Liver (tissue), 7 donors: ENCODE measurements at regions not wholly inside any gene's neighbourhood (a gene's known extent, or its start where the extent isn't known, plus 50 kb on each side); places are given as distances from the start of the nearest gene placed in this dataset.

Experiments
- DNase-seq: peaks from one replicate; pipeline ENCODE4 v3.0.0-alpha.2; 2017; ENCODE audit warnings: low spot score
- H3K27ac ChIP-seq, 2 donors: one replicate each; pipeline ENCODE4 v1.7.0; 2013; ENCODE audit warnings: inconsistent platforms in 2 of 2, low read length in 2 of 2, control low read depth in 1 of 2, low read depth in 1 of 2, mild to moderate bottlenecking in 1 of 2
- H3K27me3 ChIP-seq, 4 donors: one replicate each; pipeline versions ENCODE4 v1.6.1 to v1.7.0; 2013; ENCODE audit warnings: low read length in 3 of 4, inconsistent platforms in 1 of 4, mild to moderate bottlenecking in 1 of 4, moderate library complexity in 1 of 4; ENCODE audit not compliant: control insufficient read depth in 4 of 4, insufficient read depth in 4 of 4
- H3K36me3 ChIP-seq, 4 donors: one replicate each; pipeline versions ENCODE4 v1.6.1 to v1.7.0; 2013; ENCODE audit warnings: low read length in 3 of 4, mild to moderate bottlenecking in 3 of 4, low read depth in 1 of 4, moderate library complexity in 1 of 4; ENCODE audit not compliant: control insufficient read depth in 4 of 4, insufficient read depth in 3 of 4
- H3K4me1 ChIP-seq, 4 donors: one replicate each; pipeline versions ENCODE4 v1.6.1 to v1.7.0; 2013; ENCODE audit warnings: low read length in 3 of 4, mild to moderate bottlenecking in 3 of 4, moderate library complexity in 1 of 4; ENCODE audit not compliant: control insufficient read depth in 4 of 4, insufficient read depth in 4 of 4
- H3K4me3 ChIP-seq, 3 donors: one replicate each; pipeline versions ENCODE4 v1.6.1 to v1.7.0; 2013; ENCODE audit warnings: low read length in 3 of 3, control low read depth in 1 of 3, low read depth in 1 of 3, mild to moderate bottlenecking in 1 of 3
- H3K9ac ChIP-seq, 2 donors: one replicate each; pipeline ENCODE4 v1.7.0; 2013; ENCODE audit warnings: low read length in 2 of 2, mild to moderate bottlenecking in 2 of 2, moderate library complexity in 2 of 2, control low read depth in 1 of 2, low read depth in 1 of 2
- H3K9me3 ChIP-seq, 4 donors: one replicate each; pipeline versions ENCODE4 v1.6.1 to v1.7.0; 2013; ENCODE audit warnings: low read length in 3 of 4; ENCODE audit not compliant: control insufficient read depth in 4 of 4
- EGR1 ChIP-seq, 2 donors: IDR thresholded peaks; 2 replicates each; pipeline ENCODE4 v1.6.1; 2016 to 2018; ENCODE audit warnings: antibody characterized with exemption in 2 of 2, low read depth in 2 of 2
- FOXA1 ChIP-seq: IDR thresholded peaks from 2 replicates; pipeline ENCODE4 v1.6.1; 2016; ENCODE audit warnings: antibody characterized with exemption
- FOXA2 ChIP-seq: IDR thresholded peaks from 2 replicates; pipeline ENCODE4 v1.6.1; 2016; ENCODE audit warnings: antibody characterized with exemption
- GABPA ChIP-seq, 2 donors: IDR thresholded peaks in 1 of 2; conservative IDR thresholded peaks in 1 of 2; 2 replicates each; pipeline ENCODE4 v1.6.1; 2016; ENCODE audit warnings: antibody characterized with exemption in 2 of 2, mild to moderate bottlenecking in 1 of 2, moderate library complexity in 1 of 2
- HNF4A ChIP-seq, 2 donors: conservative IDR thresholded peaks; 2 replicates each; pipeline ENCODE4 v1.6.1; 2016; ENCODE audit warnings: antibody characterized with exemption in 2 of 2, mild to moderate bottlenecking in 2 of 2
- HNF4G ChIP-seq: IDR thresholded peaks from 2 replicates; pipeline ENCODE4 v1.6.1; 2016; ENCODE audit warnings: antibody characterized with exemption
- JUND ChIP-seq, 2 donors: IDR thresholded peaks; 2 replicates each; pipeline ENCODE4 v1.6.1; 2016; ENCODE audit warnings: antibody characterized with exemption in 2 of 2
- MAX ChIP-seq: IDR thresholded peaks from 2 replicates; pipeline ENCODE4 v1.6.1; 2016; ENCODE audit warnings: antibody characterized with exemption
- NR2F2 ChIP-seq: IDR thresholded peaks from 2 replicates; pipeline ENCODE4 v1.6.1; 2016; ENCODE audit warnings: antibody characterized with exemption
- RAD21 ChIP-seq, 2 donors: IDR thresholded peaks; 2 replicates each; pipeline ENCODE4 v1.6.1; 2016; ENCODE audit warnings: antibody characterized with exemption in 2 of 2, mild to moderate bottlenecking in 2 of 2
- REST ChIP-seq: IDR thresholded peaks from 2 replicates; pipeline ENCODE4 v1.6.1; 2016; ENCODE audit warnings: antibody characterized with exemption, mild to moderate bottlenecking
- RXRA ChIP-seq, 2 donors: IDR thresholded peaks; 2 replicates each; pipeline ENCODE4 v1.6.1; 2017 to 2018; ENCODE audit warnings: antibody characterized with exemption in 2 of 2, mild to moderate bottlenecking in 1 of 2
- SP1 ChIP-seq: IDR thresholded peaks from 2 replicates; pipeline ENCODE4 v1.6.1; 2018; ENCODE audit warnings: antibody characterized with exemption, mild to moderate bottlenecking
- TAF1 ChIP-seq: conservative IDR thresholded peaks from 2 replicates; pipeline ENCODE4 v1.6.1; 2016; ENCODE audit warnings: antibody characterized with exemption, mild to moderate bottlenecking
- ZBTB33 ChIP-seq: IDR thresholded peaks from 2 replicates; pipeline ENCODE4 v1.6.1; 2016; ENCODE audit warnings: antibody characterized with exemption
- WGBS: extraction: QIAGEN DNeasy Blood & Tissue Kit; methylation state at CpG from one replicate; pipeline ENCODE4 v1.1.7; 2013; 5-methylcytosine and 5-hydroxymethylcytosine counted together
- donor health status: healthy.
- donor health status: healthy.
- donor health status: healthy.
- donor health status: healthy.

GRCh38 chr16:54697677-54698076, 233.0 kb upstream of the IRX5 start:
- no peak overlapping the region for H3K27ac ChIP-seq
- 65% methylated on average over 8 of the region's 8 CpGs for WGBS
- DNase-seq = no peak

GRCh38 chr16:54696970-54697369, 233.7 kb upstream of the IRX5 start:
- H3K9me3 ChIP-seq = peaks cover 3 to 5% (median 4%) of the 10 kb centered on the region in 4 donors
- peaks cover 0 to 7% (median 0%) of the 10 kb centered on the region in 4 donors for H3K27me3 ChIP-seq
- 66% methylated on average over 9 of the region's 9 CpGs for WGBS
- H3K4me3 ChIP-seq = no peak overlapping the region
- no peak for DNase-seq
- no peaks in the 10 kb centered on the region for H3K4me1 ChIP-seq
- no peak overlapping the region for H3K27ac ChIP-seq
- TF ChIP-seq NR2F2 = no peak
- H3K36me3 ChIP-seq = no peaks in the 10 kb centered on the region
- no peak overlapping the region for H3K9ac ChIP-seq

More at GRCh38 chr16:54697677-54698076, 233.0 kb upstream of the IRX5 start:
- Histone ChIP-seq H3K9me3 (peaks cover 4 to 5% (median 4%) of the 10 kb centered on the region in 4 donors), H3K4me3 (no peak overlapping the region), H3K9ac (no peak overlapping the region), H3K36me3 (no peaks in the 10 kb centered on the region), H3K4me1 (no peaks in the 10 kb centered on the region), H3K27me3 (peaks cover 0 to 7% (median 0%) of the 10 kb centered on the region in 4 donors)
- no peak for TF ChIP-seq RAD21 (IDR thresholded peaks at IDR 0.05)
- no peak for TF ChIP-seq HNF4G
- TF ChIP-seq EGR1 (IDR thresholded peaks at IDR 0.05; ENCODE audit: low read depth in 2 of 2) = no peak
- TF ChIP-seq GABPA (IDR thresholded peaks at IDR 0.05 in 1 of 2, conservative IDR thresholded peaks at IDR 0.05 in 1 of 2) = no peak
- no peak for TF ChIP-seq HNF4A (conservative IDR thresholded peaks at IDR 0.05)
- TF ChIP-seq RXRA (IDR thresholded peaks at IDR 0.05) = no peak

- no peaks in the 10 kb centered on the region for H3K4me1 ChIP-seq
- H3K9me3 ChIP-seq = peaks cover 0 to 4% (median 4%) of the 10 kb centered on the region in 4 donors
- H3K9ac ChIP-seq = no peak overlapping the region
- no peak overlapping the region for H3K27ac ChIP-seq
- TF ChIP-seq TAF1 (no peak), JUND (IDR thresholded peaks at IDR 0.05) (no peak), EGR1 (IDR thresholded peaks at IDR 0.05; ENCODE audit: low read depth in 2 of 2) (no peak), RXRA (IDR thresholded peaks at IDR 0.05) (no peak), RAD21 (IDR thresholded peaks at IDR 0.05) (no peak), ZBTB33 (no peak), SP1 (no peak), REST (no peak), FOXA2 (no peak), MAX (no peak), GABPA (IDR thresholded peaks at IDR 0.05 in 1 of 2, conservative IDR thresholded peaks at IDR 0.05 in 1 of 2) (no peak), HNF4G (no peak), FOXA1 (no peak), NR2F2 (no peak)
- WGBS = 69% methylated on average over 8 of the region's 8 CpGs
- H3K27me3 ChIP-seq = peaks cover 0 to 7% (median 0%) of the 10 kb centered on the region in 4 donors
- no peaks in the 10 kb centered on the region for H3K36me3 ChIP-seq
- no peak overlapping the region for H3K4me3 ChIP-seq
- DNase-seq = no peak
Observed at GRCh38 chr16:54696522-54696921, 234.1 kb upstream of the IRX5 start.
